HG02798 (cell line): ENCODE measurements at regions not wholly inside any gene's neighbourhood (a gene's known extent, or its start where the extent isn't known, plus 50 kb on each side); places are given as distances from the start of the nearest gene placed in this dataset.

Experiments
- ATAC-seq: cut with Tn5 transposase; IDR thresholded peaks from one replicate; pipeline ENCODE4 v1.9.1; 2021; ENCODE audit warnings: mild to moderate bottlenecking; ENCODE audit not compliant: unreplicated experiment, poor library complexity

GRCh38 chr9:90021216-90021906, 416.5 kb downstream of the GADD45G start:
- no peak for ATAC-seq

- ATAC-seq: no peak
Measured at GRCh38 chr9:90022474-90022873, 417.7 kb downstream of the GADD45G start.

GRCh38 chr9:90023861-90024260, 419.0 kb downstream of the GADD45G start:
- ATAC-seq: no peak

- no peak for ATAC-seq
Measured at GRCh38 chr9:90024409-90024808, 419.6 kb downstream of the GADD45G start.

- ATAC-seq: no peak
Measured at GRCh38 chr9:90024823-90025222, 420.0 kb downstream of the GADD45G start.

GRCh38 chr9:90025816-90026215, 421.0 kb downstream of the GADD45G start:
- ATAC-seq: no peak

GRCh38 chr9:90027296-90027790, 422.5 kb downstream of the GADD45G start:
- ATAC-seq: no peak

- no peak for ATAC-seq
Measured at GRCh38 chr9:90029386-90029785, 424.6 kb downstream of the GADD45G start.

DNA sequence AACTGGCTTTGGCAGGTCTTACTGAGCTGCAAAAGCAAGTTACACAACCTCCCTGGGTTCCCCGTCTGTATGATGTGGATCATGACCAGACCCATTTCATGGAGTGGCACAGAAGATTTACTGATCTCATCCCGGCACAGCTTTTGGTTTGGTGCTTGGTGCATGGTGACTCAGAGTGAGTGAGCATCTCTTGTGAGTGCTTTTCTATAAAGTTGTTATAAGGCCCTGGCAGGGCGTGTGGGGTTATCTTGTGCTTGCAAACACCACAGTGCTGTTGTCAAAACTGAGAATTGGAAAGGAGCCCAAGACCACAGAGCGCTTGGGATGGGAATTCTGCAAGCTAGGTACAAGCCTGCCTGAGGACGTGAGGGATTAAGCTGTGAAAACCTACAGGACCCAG, 425.2 kb downstream of the GADD45G start:
- ATAC-seq: no peak

- ATAC-seq: no peak
Measured at GRCh38 chr9:90032296-90033027, 427.6 kb downstream of the GADD45G start.

DNA sequence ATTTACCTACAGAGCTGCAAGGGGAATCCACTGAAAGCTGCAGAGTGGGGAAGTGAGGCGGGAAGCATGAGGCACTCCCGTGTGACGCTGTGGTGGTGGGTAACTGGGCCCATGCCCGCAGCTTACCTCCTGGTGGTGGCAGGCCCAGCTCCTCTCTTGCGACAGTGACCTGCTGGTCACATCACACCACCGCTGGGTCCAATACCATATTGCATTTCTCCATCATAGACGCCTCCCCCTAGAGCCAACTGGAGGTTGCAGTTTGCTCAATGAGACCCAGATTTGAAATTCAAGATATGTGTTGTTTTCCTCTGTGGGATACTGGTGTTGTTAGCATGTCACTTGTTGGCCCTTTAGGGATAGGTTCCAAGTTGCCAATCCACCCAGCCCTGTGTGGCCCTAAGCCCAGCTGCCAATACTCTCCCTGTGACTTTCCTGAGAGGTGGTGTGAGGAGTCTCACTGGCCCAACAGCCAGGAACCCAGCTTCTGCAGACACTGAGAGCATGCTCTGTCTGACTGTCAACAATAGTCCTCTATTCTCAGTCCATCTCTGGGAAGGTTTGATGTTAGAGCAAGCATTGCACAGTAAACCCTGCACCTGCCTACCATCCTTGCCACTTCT, 428.3 kb downstream of the GADD45G start:
- ATAC-seq: no peak

GRCh38 chr9:90034071-90034470, 429.3 kb downstream of the GADD45G start:
- no peak for ATAC-seq

- no peak for ATAC-seq
Measured at GRCh38 chr9:90035471-90035870, 430.7 kb downstream of the GADD45G start.

GRCh38 chr9:90037146-90037797, 432.5 kb downstream of the GADD45G start:
- no peak for ATAC-seq

DNA sequence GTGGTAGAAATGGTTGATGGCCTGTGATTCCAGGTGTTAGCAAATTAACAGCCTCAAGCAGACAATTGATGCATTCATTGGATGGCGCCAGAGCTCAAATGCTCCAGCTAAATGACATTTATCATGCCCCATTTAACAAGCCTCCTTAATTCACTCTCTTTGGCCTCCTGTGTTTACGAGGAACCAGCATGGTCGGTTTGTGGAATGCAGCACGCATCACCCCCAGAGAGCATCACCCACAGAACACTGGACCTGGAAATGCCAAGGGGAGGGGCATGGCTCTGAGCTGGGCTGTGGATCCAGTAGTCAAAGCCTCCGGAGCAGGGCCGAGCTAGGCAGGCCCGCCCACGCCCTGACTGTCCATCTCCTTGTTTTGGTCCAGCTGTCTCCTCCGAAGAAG, 434.0 kb downstream of the GADD45G start:
- ATAC-seq: no peak

- ATAC-seq: no peak
Measured at GRCh38 chr9:90044263-90044662, 439.5 kb downstream of the GADD45G start.

DNA sequence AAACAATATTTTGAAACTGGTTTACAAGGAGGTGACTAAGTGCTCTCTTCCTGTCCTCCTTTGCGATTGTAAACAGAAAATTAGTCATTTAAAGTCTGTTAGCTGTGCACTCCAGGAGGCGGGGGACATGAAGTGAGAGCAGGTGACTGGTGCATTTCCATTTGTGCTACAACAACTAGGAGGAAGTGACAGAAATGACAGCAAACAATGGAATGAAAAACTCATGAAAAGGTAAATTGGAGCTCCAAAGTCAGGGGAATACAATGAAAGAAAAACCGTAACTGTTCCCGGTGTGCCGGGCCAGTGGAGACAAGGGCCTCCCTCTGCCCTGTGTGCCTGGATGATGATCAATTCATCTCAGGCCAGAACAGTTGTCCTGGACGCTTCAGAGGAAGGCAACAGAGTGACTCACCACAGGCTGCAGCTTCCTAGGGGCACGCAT, 439.9 kb downstream of the GADD45G start:
- ATAC-seq: no peak

- no peak for ATAC-seq
Measured at GRCh38 chr9:90046317-90046861, 441.6 kb downstream of the GADD45G start.

GRCh38 chr9:90047828-90048227, 443.0 kb downstream of the GADD45G start:
- ATAC-seq: no peak

GRCh38 chr9:90052366-90052765, 447.6 kb downstream of the GADD45G start:
- ATAC-seq: no peak
